SK-N-SH treated with all-trans-retinoic acid at 6 μM for 48 hours (cell line): ENCODE measurements at regions not wholly inside any gene's neighbourhood (a gene's known extent, or its start where the extent isn't known, plus 50 kb on each side); places are given as distances from the start of the nearest gene placed in this dataset.

Experiments used
- ATAC-seq: fragments of 200-7000 bp; cut with Tn5 transposase; 3 replicates; pipeline ENCODE4 v1.9.1; 2020; ENCODE audit warnings: mild to moderate bottlenecking, moderate library complexity
- ARNTL ChIP-seq: fragments of 450-650 bp; formaldehyde crosslinking; IDR thresholded peaks from 2 replicates; pipeline ENCODE4 v1.5.0; 2020; ENCODE audit warnings: low read depth, mild to moderate bottlenecking, moderate library complexity, borderline replicate concordance
- BACH2 ChIP-seq: fragments of 250-450 bp; sonication (Bioruptor Pico); IDR thresholded peaks from 2 replicates; pipeline ENCODE4 v1.9.0; 2021; ENCODE audit warnings: mild to moderate bottlenecking, borderline replicate concordance
- CREB5 ChIP-seq: fragments of 250-450 bp; sonication (Bioruptor Pico); IDR thresholded peaks from 2 replicates; pipeline ENCODE4 v1.5.1; 2020; ENCODE audit warnings: low read depth, mild to moderate bottlenecking, moderate library complexity
- CSDC2 ChIP-seq: fragments of 250-450 bp; sonication (Bioruptor Pico); IDR thresholded peaks from 2 replicates; pipeline ENCODE4 v1.5.0; 2020; ENCODE audit warnings: mild to moderate bottlenecking, moderate library complexity
- ESRRG ChIP-seq: fragments of 250-450 bp; sonication (Bioruptor Pico); IDR thresholded peaks from 2 replicates; pipeline ENCODE4 v1.6.1; 2021; ENCODE audit warnings: mild to moderate bottlenecking
- GLIS3 ChIP-seq: fragments of 250-450 bp; sonication (Bioruptor Pico); IDR thresholded peaks from 2 replicates; pipeline ENCODE4 v1.5.0; 2020; ENCODE audit warnings: mild to moderate bottlenecking, moderate library complexity
- ISL1 ChIP-seq: fragments of 250-450 bp; sonication (Bioruptor Pico); IDR thresholded peaks from 2 replicates; pipeline ENCODE4 v2.1.2; 2022; ENCODE audit warnings: mild to moderate bottlenecking, moderate library complexity
- OSR1 ChIP-seq: fragments of 250-450 bp; sonication (Bioruptor Pico); IDR thresholded peaks from 2 replicates; pipeline ENCODE4 v1.8.0; 2022; ENCODE audit warnings: moderate library complexity, mild to moderate bottlenecking, inconsistent platforms
- PATZ1 ChIP-seq: fragments of 250-450 bp; sonication (Bioruptor Pico); IDR thresholded peaks from 2 replicates; pipeline ENCODE4 v1.8.0; 2020; ENCODE audit warnings: mild to moderate bottlenecking, moderate library complexity, borderline replicate concordance
- POU6F1 ChIP-seq: fragments of 250-450 bp; sonication (Bioruptor Pico); IDR thresholded peaks from 2 replicates; pipeline ENCODE4 v1.8.0; 2021; ENCODE audit warnings: low read depth, mild to moderate bottlenecking, moderate library complexity, borderline replicate concordance
- RARB ChIP-seq: fragments of 250-450 bp; sonication (Bioruptor Pico); IDR thresholded peaks from 2 replicates; pipeline ENCODE4 v1.8.0; 2021; ENCODE audit warnings: mild to moderate bottlenecking, moderate library complexity
- SNAI2 ChIP-seq: fragments of 250-450 bp; sonication (Bioruptor Pico); IDR thresholded peaks from 2 replicates; pipeline ENCODE4 v1.5.0; 2020; ENCODE audit warnings: mild to moderate bottlenecking, moderate library complexity
- TCF4 ChIP-seq: fragments of 250-450 bp; sonication (Bioruptor Pico); IDR thresholded peaks from 2 replicates; pipeline ENCODE4 v1.8.0; 2021; ENCODE audit warnings: mild to moderate bottlenecking, moderate library complexity, borderline replicate concordance
- TOX ChIP-seq: fragments of 250-450 bp; sonication (Bioruptor Pico); IDR thresholded peaks from 2 replicates; pipeline ENCODE4 v1.8.0; 2021; ENCODE audit warnings: mild to moderate bottlenecking, moderate library complexity, borderline replicate concordance
- TSHZ2 ChIP-seq: fragments of 250-450 bp; sonication (Bioruptor Pico); IDR thresholded peaks from 2 replicates; pipeline ENCODE4 v1.5.0; 2020; ENCODE audit warnings: mild to moderate bottlenecking, moderate library complexity
- ZC3H10 ChIP-seq: fragments of 250-450 bp; sonication (Bioruptor Pico); IDR thresholded peaks from 2 replicates; pipeline ENCODE4 v1.5.1; 2021; ENCODE audit warnings: mild to moderate bottlenecking, moderate library complexity
- ZFP3 ChIP-seq: fragments of 250-450 bp; sonication (Bioruptor Pico); IDR thresholded peaks from 2 replicates; pipeline ENCODE4 v1.5.0; 2020; ENCODE audit warnings: mild to moderate bottlenecking, moderate library complexity
- ZFP30 ChIP-seq: fragments of 450-650 bp; formaldehyde crosslinking; IDR thresholded peaks from 2 replicates; pipeline ENCODE4 v1.5.0; 2022; ENCODE audit warnings: mild to moderate bottlenecking, moderate library complexity
- ZNF70 ChIP-seq: fragments of 450-650 bp; formaldehyde crosslinking; IDR thresholded peaks from 2 replicates; pipeline ENCODE4 v1.5.0; 2020; ENCODE audit warnings: mild to moderate bottlenecking, moderate library complexity
- ZNF8 ChIP-seq: fragments of 450-650 bp; formaldehyde crosslinking; IDR thresholded peaks from 2 replicates; pipeline ENCODE4 v1.5.0; 2020; ENCODE audit warnings: mild to moderate bottlenecking, moderate library complexity

GRCh38 chr6:80540700-80541099 is 434.2 kb downstream of the BCKDHB start:
- no peak for ATAC-seq

GRCh38 chr6:80537118-80537972 is 430.9 kb downstream of the BCKDHB start:
- no peak for ATAC-seq
- no peak for TF ChIP-seq SNAI2
- no peak for TF ChIP-seq TCF4 (CRISPR knock-in tag)

More at GRCh38 chr6:80540700-80541099, 434.2 kb downstream of the BCKDHB start:
- TF ChIP-seq CSDC2 (CRISPR knock-in tag) (no peak), ISL1 (CRISPR knock-in tag) (no peak), GLIS3 (CRISPR knock-in tag) (no peak), PATZ1 (CRISPR knock-in tag) (no peak)

- TF ChIP-seq ZFP3 (CRISPR knock-in tag) (no peak), TSHZ2 (CRISPR knock-in tag) (no peak), ZNF70 (CRISPR knock-in tag) (no peak), OSR1 (CRISPR knock-in tag) (no peak), ESRRG (CRISPR knock-in tag) (no peak), TCF4 (CRISPR knock-in tag) (no peak), POU6F1 (CRISPR knock-in tag) (no peak), CSDC2 (CRISPR knock-in tag) (no peak), BACH2 (no peak), GLIS3 (CRISPR knock-in tag) (no peak), ZC3H10 (CRISPR knock-in tag) (no peak), ISL1 (CRISPR knock-in tag) (no peak), TOX (CRISPR knock-in tag) (no peak), RARB (CRISPR knock-in tag) (no peak), ZNF8 (CRISPR knock-in tag) (no peak), CREB5 (CRISPR knock-in tag) (no peak), ZFP30 (no peak), SNAI2 (no peak), PATZ1 (CRISPR knock-in tag) (no peak), ARNTL (no peak)
- no peak for ATAC-seq
Measured at GRCh38 chr6:80535914-80536565, 429.6 kb downstream of the BCKDHB start.
